ENCODE measurements at regions not wholly inside any gene's neighbourhood (a gene's known extent, or its start where the extent isn't known, plus 50 kb on each side); places are given as distances from the start of the nearest gene placed in this dataset.

DNA sequence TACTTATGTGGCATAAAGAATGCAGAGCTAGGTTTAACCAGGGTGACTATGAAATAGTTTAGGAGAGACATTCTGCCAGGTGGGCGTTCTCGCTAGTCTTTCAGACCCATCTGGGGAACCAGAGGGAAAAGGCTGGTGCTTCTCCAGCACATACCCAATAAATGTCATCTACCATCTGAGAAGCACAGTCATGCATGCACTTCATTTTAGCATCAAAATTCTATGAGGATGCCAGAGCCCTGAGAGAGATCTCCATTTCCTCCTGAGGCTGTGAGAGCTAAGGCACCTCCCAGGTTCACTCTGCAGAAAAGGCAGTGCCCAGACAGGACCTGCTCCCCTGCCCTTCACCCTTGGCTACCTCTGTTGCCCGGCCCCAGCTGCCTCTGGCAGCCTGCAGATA lies 196.2 kb upstream of the PRNP start:
- H3K4me3 Mint-ChIP-seq, result no peak overlapping the region
- ATAC-seq (ENCODE audit: low read depth in 2 of 2) (no peak), DNase-seq (no peak)
- H3K9me3 Mint-ChIP-seq, result peaks cover 0 to 6% (median 0%) of the 10 kb centered on the region in 7 donors
- H3K27me3 Mint-ChIP-seq, result peaks cover 7 to 29% (median 11%) of the 10 kb centered on the region in 3 donors
- no peak overlapping the region for H3K27ac Mint-ChIP-seq
- no peaks in the 10 kb centered on the region for H3K4me1 Mint-ChIP-seq
- H3K36me3 Mint-ChIP-seq, result no peaks in the 10 kb centered on the region

DNA sequence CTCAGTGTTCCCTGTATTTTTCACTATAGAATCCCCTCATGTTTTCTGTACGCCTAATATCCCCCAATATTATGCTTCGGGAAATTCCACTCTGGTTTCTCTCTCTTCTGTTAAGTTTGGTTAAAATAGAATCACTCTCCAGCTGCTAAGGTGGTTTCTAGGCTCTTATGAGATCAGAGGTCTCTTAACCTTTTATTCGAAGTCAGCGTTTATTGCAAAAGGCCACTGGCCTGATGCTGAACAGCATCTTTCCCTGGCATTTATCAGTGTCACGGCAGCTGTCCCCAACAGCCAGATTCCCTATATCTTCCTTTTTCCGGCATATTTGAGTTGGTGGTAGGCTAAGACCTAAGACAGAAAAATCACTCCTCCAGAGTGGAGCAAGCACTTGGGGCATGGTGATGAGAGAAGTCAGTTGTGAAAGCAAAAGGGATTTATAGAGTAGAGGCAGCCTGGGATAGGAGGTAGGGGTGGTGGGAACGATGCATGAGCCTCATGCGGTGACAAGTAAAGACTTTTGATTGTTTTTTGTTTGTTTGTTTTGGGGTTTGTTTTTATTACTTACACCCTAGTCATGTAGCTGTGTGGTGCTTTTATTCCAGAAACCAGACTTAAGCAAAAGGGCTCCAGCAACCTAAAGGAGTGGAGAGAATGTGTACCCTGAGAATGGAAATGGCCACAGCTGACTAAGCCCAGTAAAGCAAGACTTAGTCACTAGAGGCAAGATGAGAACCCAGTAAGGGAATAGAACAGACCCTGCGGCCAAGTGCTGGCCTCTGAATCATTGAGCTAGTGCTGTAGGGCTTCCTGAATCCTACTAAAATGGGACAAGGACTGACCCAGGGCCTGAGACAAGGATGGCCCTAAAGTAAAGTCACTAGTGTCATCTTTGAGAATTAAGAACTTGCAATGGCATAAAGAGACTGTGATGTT lies 197.6 kb upstream of the PRNP start:
- H3K4me1 Mint-ChIP-seq, result no peaks in the 10 kb centered on the region
- no peak for DNase-seq
- peaks cover 0 to 6% (median 0%) of the 10 kb centered on the region in 7 donors for H3K9me3 Mint-ChIP-seq
- H3K4me3 Mint-ChIP-seq, result no peak overlapping the region
- peaks cover 7 to 29% (median 7%) of the 10 kb centered on the region in 3 donors for H3K27me3 Mint-ChIP-seq
- no peak for ATAC-seq (ENCODE audit: low read depth in 2 of 2)
- H3K36me3 Mint-ChIP-seq, result no peaks in the 10 kb centered on the region
- H3K27ac Mint-ChIP-seq, result no peak overlapping the region

DNA sequence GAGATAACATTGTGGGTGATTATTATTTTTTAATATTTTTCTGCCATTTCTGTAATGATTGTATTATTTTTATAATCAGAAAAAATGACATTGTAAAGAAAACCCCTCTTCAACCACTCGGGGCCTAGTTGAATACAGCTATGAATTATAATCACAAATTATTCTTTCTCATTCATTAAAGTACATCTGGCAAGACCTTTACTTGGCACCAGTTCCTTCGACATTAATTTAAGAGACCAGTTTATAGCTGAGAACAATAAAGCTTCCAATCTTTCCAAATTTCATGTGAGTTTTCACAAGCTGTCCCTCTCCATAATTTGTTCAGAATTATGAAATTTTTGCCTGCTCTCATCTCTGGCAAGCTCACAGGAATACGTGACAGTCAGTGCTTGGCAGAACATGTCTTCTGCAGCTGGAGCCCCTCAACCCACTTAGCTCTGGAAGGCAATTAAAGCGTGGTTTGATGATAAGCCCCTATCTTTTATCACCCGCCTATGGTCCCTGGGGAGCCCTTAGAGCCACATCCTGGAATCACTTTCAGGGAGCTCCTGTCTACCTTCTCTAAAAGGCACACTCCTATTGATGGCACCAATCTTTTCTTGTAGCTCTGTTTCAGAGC lies 201.8 kb upstream of the PRNP start:
- Mint-ChIP-seq H3K36me3 (no peaks in the 10 kb centered on the region), H3K9me3 (peaks cover 0 to 1% (median 0%) of the 10 kb centered on the region in 7 donors), H3K4me3 (no peak overlapping the region), H3K27me3 (peaks cover 7 to 32% (median 21%) of the 10 kb centered on the region in 3 donors), H3K4me1 (no peaks in the 10 kb centered on the region), H3K27ac (no peak overlapping the region)
- no peak for ATAC-seq (ENCODE audit: low read depth in 2 of 2)
- DNase-seq, result no peak

DNA sequence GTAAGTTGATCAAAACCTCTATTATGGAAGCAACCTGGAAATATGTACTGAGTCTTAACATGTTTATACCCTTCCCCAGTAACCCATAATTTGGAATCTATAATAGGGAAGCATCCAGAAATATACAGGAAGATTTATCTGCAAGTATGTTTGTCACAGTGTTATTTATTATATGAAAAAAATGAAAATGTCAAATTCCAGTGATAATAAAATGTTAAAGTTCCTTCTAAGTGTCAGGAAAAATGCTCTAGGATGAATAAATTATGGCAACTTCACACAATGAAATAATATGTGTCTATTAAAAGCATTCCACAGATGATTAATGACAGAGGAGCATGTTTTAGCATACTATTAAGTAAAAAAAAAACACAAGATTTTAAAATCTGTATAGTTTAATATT lies 202.3 kb upstream of the PRNP start:
- H3K9me3 Mint-ChIP-seq, result peaks cover 0 to 1% (median 0%) of the 10 kb centered on the region in 7 donors
- no peaks in the 10 kb centered on the region for H3K36me3 Mint-ChIP-seq
- no peak overlapping the region for H3K4me3 Mint-ChIP-seq
- ATAC-seq (ENCODE audit: low read depth in 2 of 2) (no peak), DNase-seq (no peak)
- peaks cover 7 to 32% (median 21%) of the 10 kb centered on the region in 3 donors for H3K27me3 Mint-ChIP-seq
- H3K4me1 Mint-ChIP-seq, result no peaks in the 10 kb centered on the region
- H3K27ac Mint-ChIP-seq, result no peak overlapping the region

DNA sequence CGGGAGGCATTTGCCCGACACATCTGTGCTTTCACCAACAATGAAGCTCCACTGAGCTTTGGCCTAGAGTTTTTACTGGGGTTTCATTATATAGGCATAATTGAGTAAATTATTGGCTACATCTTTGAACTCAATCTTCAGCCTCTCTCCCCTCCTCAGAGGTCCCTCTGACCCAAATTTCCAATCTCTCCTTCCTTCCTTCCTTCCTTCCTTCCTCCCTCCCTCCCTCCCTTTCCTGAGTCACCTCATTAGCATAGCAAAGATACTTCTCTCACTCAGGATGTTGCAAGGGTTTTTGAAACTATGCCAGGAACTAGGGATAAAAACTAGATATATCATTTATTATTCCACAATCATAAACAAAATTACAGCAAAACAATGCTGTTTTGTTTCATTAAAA lies 202.8 kb upstream of the PRNP start:
- H3K9me3 Mint-ChIP-seq, result peaks cover 0 to 1% (median 0%) of the 10 kb centered on the region in 7 donors
- H3K4me3 Mint-ChIP-seq, result no peak overlapping the region
- peaks cover 4 to 29% (median 21%) of the 10 kb centered on the region in 3 donors for H3K27me3 Mint-ChIP-seq
- no peaks in the 10 kb centered on the region for H3K4me1 Mint-ChIP-seq
- H3K36me3 Mint-ChIP-seq, result no peaks in the 10 kb centered on the region
- no peak for ATAC-seq (ENCODE audit: low read depth in 2 of 2)
- DNase-seq, result no peak
- H3K27ac Mint-ChIP-seq, result no peak overlapping the region

DNA sequence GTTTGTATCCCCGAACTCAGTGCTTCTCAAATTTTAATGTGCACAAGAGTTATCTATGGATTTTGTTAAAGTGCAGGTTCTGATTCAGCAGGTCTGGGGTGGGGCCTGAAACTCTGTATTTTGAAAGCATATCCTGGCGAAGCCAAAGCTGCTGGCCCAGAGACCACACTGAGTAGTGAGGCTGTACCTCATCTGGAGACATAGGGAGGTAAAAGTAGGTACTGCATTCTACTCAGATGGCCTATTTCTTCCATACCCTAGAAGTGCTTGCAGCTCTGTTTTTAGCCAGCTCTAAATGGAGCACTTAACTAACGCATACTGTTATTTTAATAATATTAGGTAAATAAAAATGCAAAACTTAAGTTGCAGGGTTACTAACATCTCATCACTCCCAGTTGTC lies 206.2 kb upstream of the PRNP start:
- ATAC-seq (ENCODE audit: low read depth in 2 of 2) (no peak), DNase-seq (no peak)
- Mint-ChIP-seq H3K27me3 (peaks cover 0 to 15% (median 15%) of the 10 kb centered on the region in 3 donors), H3K27ac (no peak overlapping the region), H3K4me3 (no peak overlapping the region), H3K36me3 (no peaks in the 10 kb centered on the region), H3K4me1 (no peaks in the 10 kb centered on the region), H3K9me3 (peaks cover 0 to 2% (median 0%) of the 10 kb centered on the region in 7 donors)

DNA sequence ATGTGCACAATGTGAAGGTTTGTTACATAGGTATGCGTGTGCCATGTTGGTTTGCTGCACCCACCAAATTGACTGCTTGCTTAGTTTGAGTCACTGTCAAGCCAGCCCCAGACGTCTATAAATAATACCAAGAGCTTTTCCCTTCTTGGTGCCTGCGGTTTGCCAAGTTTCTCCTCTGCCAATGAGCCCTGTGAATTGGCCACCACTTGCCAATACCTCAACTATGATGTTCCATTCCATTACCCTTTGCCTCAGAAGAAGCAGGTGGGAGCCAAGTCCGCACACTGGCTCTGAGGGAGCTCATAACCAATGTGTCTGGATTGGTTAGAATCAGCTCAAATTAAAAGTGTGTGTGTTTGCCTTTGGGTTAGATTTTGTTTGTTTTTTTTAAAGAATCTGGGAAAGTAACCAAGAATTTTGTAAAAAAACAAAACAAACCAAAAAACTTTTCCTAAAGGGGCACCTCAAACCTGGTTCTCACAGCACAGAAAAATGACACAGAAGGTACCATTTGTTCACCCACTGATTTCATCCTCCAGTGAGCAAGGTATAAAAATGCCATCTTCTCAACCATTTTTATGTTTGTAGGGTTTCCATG lies 209.3 kb upstream of the PRNP start:
- peaks cover 0 to 2% (median 0%) of the 10 kb centered on the region in 7 donors for H3K9me3 Mint-ChIP-seq
- H3K27me3 Mint-ChIP-seq, result peaks cover 0 to 20% (median 6%) of the 10 kb centered on the region in 3 donors
- DNase-seq, result no peak
- H3K4me3 Mint-ChIP-seq, result no peak overlapping the region
- H3K27ac Mint-ChIP-seq, result no peak overlapping the region
- no peak for ATAC-seq (ENCODE audit: low read depth in 2 of 2)
- H3K4me1 Mint-ChIP-seq, result no peaks in the 10 kb centered on the region
- no peaks in the 10 kb centered on the region for H3K36me3 Mint-ChIP-seq

DNA sequence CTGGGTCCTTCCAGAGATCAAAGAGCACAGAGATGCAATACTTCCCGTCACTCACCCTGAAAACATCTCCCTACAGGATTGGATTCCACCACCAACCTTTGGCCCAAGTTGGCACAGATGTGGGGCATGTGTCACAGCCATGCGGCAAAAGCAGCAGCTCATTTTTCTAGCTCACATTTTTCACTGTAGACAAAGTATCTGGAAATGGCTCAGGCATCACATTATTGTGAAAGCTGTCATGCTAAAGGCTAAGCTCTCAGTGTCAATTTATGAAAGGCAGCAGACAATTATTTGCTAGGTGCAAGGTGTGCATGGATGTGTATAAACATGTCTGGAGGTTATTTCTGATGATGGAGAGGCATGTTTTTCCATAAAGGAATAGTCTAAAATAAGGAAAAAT lies 213.3 kb upstream of the PRNP start:
- Mint-ChIP-seq H3K27me3 (peaks cover 0 to 25% (median 6%) of the 10 kb centered on the region in 3 donors), H3K9me3 (no peaks in the 10 kb centered on the region), H3K4me1 (no peaks in the 10 kb centered on the region), H3K27ac (no peak overlapping the region), H3K36me3 (no peaks in the 10 kb centered on the region), H3K4me3 (no peak overlapping the region)
- DNase-seq, result no peak
- no peak for ATAC-seq (ENCODE audit: low read depth in 2 of 2)

DNA sequence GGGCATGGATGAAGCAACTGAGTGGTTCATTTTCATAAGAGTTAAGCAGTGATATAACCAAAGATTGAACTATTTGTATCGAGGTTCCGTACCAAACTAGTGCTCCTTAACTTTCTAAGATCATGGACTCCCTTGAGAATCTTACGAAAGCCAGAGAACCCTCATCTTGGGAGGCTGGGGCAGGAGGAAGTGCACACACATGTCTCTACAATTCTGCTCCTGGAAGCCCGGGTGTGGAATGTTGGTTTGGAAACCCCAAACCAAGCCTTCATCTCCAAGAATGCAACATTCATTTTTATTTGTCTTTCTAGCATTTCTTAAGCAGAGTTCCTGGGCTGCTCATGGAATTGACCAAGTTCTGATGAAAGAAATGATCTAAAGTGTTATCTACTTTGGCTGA lies 215.0 kb upstream of the PRNP start:
- no peak for DNase-seq
- no peaks in the 10 kb centered on the region for H3K9me3 Mint-ChIP-seq

DNA sequence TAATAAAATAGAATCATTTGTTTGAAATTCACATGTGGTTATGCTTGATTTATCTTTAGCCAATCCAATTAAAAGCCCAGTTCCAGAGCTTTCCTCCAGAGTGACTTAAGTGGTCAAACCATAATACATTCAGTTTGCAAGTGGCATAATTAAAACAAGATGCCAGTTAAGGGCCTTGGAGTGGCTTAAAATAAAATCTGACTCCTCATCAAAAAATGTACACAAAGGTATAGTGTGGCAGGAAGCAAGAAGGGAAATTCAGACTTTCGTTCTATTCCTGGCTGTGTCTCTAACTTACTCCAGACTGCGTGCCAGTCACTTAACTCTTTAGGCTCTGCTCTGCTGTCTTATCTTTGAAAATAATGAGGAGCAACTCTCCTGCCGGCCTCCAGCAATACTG lies 215.9 kb upstream of the PRNP start:
- Mint-ChIP-seq H3K4me1 (no peaks in the 10 kb centered on the region), H3K27me3 (peaks cover 0 to 28% (median 7%) of the 10 kb centered on the region in 3 donors), H3K27ac (no peak overlapping the region), H3K4me3 (no peak overlapping the region), H3K36me3 (no peaks in the 10 kb centered on the region), H3K9me3 (no peaks in the 10 kb centered on the region)
- no peak for ATAC-seq (ENCODE audit: low read depth in 2 of 2)
- DNase-seq, result no peak

More for the DNA sequence above, 215.0 kb upstream of the PRNP start:
- Mint-ChIP-seq H3K27ac (no peak overlapping the region), H3K4me1 (no peaks in the 10 kb centered on the region), H3K27me3 (peaks cover 0 to 28% (median 6%) of the 10 kb centered on the region in 3 donors), H3K36me3 (no peaks in the 10 kb centered on the region), H3K4me3 (no peak overlapping the region)
- ATAC-seq (ENCODE audit: low read depth in 2 of 2), result no peak

DNA sequence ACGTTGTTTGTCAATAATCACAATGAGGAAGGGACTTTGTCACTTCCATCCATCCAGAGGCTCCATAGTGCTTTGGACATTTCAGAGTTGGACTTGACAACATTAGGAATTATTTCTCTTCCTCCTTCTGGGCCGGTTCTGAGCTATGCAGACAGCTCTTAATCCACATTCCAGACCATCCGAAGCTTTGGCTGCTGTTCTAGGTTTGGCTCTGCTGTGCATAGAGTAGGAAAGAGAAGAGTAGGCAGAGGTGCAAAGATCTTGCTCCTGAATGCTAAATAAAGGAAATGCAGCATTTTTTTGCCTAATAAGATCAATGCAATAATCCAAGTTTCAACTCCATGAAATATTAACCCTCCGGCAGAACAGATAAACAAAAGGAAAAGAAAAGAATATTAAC lies 216.3 kb upstream of the PRNP start:
- DNase-seq (no peak), ATAC-seq (ENCODE audit: low read depth in 2 of 2) (no peak)
- H3K27ac Mint-ChIP-seq, result no peak overlapping the region
- H3K4me3 Mint-ChIP-seq, result no peak overlapping the region
- H3K9me3 Mint-ChIP-seq, result no peaks in the 10 kb centered on the region
- peaks cover 0 to 28% (median 12%) of the 10 kb centered on the region in 3 donors for H3K27me3 Mint-ChIP-seq
- no peaks in the 10 kb centered on the region for H3K36me3 Mint-ChIP-seq
- H3K4me1 Mint-ChIP-seq, result no peaks in the 10 kb centered on the region

DNA sequence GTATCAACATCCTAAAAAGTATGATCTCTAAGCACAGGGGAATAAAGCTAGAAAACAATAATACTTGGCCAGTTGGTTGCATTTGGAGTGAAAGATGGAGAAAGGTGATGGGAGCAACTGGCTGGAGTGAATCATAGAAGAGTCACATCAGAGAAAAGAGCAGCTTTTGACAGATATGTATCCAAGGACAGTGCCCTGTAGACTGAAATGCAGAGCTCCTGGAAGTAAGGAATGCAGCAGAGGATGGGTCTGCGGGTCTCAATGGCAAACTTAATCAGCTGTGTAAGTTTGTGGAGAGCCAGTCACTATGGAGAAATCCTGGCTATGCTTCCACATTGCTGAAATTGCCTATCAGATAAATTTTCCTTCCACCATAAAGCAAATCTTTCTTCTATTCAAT lies 218.1 kb upstream of the PRNP start:
- Mint-ChIP-seq H3K27me3 (peaks cover 0 to 16% (median 5%) of the 10 kb centered on the region in 3 donors), H3K4me1 (no peaks in the 10 kb centered on the region), H3K4me3 (no peak overlapping the region), H3K36me3 (no peaks in the 10 kb centered on the region), H3K9me3 (no peaks in the 10 kb centered on the region), H3K27ac (no peak overlapping the region)
- ATAC-seq (ENCODE audit: low read depth in 2 of 2), result no peak
- no peak for DNase-seq

DNA sequence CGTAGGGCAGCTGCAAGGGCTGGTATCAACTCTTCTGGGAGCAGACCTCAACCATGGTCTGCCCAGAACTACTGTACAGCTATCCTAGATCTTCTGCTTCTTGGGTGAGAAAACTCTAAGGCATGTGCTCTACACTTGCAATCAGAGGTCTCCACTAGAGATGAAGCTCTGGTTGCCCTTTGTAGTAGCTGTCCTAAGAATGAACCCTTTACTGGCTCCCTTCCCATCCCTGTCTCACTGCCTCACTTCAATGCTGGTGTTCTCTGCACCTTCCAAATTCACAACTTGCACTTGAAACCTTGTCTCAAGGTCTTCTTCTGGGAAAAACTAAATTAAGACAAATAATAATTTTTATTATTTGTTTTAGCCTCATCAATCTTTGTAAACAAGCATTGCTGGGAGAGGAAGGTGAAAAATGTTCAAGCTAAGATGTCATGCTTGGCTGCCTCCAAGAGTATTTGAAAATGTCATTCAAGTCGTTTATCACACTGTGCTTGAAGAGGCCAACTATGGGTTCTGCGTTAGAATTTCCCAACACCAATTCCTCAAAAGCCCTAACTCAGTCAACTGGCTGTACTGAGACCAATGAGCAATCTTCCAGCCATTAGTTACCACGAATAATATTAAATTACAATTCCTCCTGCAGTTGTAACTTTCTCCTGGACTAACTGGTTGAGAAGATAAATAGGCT lies 216.9 kb upstream of the ADRA1D start:
- Mint-ChIP-seq H3K36me3 (no peaks in the 10 kb centered on the region), H3K4me3 (no peak overlapping the region), H3K27ac (no peak overlapping the region), H3K27me3 (peaks cover 0 to 8% (median 5%) of the 10 kb centered on the region in 3 donors), H3K9me3 (no peaks in the 10 kb centered on the region), H3K4me1 (no peaks in the 10 kb centered on the region)
- ATAC-seq (ENCODE audit: low read depth in 2 of 2), result no peak
- DNase-seq, result no peak
